AG10803 (cell line): ENCODE measurements at regions not wholly inside any gene's neighbourhood (a gene's known extent, or its start where the extent isn't known, plus 50 kb on each side); places are given as distances from the start of the nearest gene placed in this dataset.

ENCODE experiments used
- DNase-seq: peaks from one replicate; pipeline ENCODE4 v3.0.0; 2010; ENCODE audit warnings: low read depth
- H3K4me3 ChIP-seq: 2 replicates; pipeline ENCODE4 v1.5.1; 2011; ENCODE audit warnings: mild to moderate bottlenecking, low read length, control low read depth
- TF ChIP-seq, protein P1 (sequence below): conservative IDR thresholded peaks from 2 replicates; pipeline ENCODE4 v1.5.1; 2011; ENCODE audit warnings: mild to moderate bottlenecking, low read length, control low read depth, inconsistent platforms

DNA sequence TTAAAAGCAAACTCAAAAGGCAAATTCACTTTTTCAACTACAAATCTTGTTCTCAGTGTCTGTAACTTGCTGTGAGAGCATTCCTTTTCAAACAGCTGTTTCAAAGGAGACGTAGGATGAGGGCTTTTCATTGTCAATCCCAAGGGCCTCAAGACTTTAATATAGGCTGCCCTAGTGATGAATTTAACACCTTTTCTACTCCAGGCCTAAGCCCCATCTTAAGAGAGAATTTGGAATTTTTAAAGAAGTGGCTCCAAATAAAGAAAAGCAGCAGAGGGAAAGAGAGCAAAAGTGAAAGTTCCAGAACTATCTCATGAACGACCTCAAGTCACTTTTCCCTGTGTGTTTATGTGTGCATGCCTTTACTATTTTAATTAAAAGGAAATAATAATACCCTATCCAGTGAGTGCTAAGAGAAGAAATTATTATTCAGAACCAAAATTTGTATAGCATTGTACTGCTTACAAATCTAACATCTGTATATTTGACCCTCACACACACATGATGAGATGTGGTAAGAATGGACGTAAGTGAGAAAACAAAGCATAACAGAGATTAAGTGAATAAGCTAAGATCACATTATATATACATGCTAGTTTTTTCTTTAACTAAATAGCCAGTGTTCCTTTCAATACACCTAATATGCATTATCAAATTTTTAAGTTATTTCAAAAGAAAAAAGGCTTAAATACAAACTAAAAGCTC, 196.4 kb downstream of the VGLL3 start:
- H3K4me3 ChIP-seq: peak overlapping the region; percentile 29
- TF ChIP-seq, protein P1, sequence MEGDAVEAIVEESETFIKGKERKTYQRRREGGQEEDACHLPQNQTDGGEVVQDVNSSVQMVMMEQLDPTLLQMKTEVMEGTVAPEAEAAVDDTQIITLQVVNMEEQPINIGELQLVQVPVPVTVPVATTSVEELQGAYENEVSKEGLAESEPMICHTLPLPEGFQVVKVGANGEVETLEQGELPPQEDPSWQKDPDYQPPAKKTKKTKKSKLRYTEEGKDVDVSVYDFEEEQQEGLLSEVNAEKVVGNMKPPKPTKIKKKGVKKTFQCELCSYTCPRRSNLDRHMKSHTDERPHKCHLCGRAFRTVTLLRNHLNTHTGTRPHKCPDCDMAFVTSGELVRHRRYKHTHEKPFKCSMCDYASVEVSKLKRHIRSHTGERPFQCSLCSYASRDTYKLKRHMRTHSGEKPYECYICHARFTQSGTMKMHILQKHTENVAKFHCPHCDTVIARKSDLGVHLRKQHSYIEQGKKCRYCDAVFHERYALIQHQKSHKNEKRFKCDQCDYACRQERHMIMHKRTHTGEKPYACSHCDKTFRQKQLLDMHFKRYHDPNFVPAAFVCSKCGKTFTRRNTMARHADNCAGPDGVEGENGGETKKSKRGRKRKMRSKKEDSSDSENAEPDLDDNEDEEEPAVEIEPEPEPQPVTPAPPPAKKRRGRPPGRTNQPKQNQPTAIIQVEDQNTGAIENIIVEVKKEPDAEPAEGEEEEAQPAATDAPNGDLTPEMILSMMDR: no peak
- DNase-seq: peak; percentile 35

- no peak overlapping the region; the same call in 1 of the 2 replicates for H3K4me3 ChIP-seq
- DNase-seq: peak; percentile 96
- TF ChIP-seq, protein P1: no peak
Measured at GRCh38 chr3:86793786-86794185, 197.2 kb downstream of the VGLL3 start.

DNA sequence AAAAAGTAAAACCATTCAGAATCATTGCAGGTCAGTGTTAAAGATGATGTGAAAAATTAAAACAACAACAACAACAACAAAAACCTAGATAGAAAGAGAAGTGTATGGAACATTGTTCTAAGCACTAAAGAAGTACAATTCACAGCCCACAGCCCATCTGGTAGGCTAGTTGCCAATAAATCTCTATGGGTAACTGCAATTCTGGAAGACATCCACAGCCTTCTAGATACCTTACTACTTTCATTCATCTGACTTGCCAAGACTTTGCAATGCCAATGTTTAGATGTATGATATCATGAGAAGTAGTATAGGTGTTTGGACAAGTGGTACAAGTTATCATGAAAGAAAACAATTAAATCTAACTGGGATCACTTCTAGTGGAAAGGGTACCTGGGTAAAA, 198.6 kb downstream of the VGLL3 start:
- TF ChIP-seq, protein P1: no peak
- H3K4me3 ChIP-seq: no peak overlapping the region
- peak; percentile 34 for DNase-seq

DNA sequence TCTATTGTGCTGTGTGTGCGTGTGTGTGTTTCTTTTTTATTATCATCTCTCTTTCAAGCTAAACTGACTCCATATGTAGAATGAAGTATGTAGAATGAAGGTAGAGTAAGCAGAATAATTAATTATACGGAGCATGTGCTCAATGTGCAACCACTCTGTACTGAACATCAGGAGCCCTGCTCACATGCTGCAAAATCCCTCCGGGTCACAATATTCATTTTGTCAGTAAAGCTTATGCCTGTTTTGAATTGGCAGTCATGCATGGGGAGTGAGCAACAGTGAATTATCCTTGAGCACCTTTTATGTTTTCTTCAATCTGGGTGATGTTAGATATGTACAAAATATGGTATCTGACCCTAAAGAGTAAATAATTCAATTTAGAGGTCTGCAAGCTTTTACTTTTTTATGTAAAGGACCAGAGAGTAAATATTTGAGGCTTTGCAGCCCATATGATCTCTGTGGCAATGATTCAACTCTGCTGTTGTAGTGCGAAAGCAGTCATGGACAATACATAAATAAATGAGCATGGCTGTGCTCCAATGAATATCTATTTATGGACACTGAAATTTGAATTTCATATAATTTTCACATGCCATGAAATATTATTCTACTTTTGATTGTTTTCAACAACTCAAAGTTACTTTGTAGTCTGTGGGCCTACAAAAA, 199.9 kb downstream of the VGLL3 start:
- TF ChIP-seq, protein P1: no peak
- DNase-seq: no peak
- no peak overlapping the region for H3K4me3 ChIP-seq

GRCh38 chr3:86788371-86788770, 202.6 kb downstream of the VGLL3 start:
- H3K4me3 ChIP-seq: no peak overlapping the region
- DNase-seq: no peak
- TF ChIP-seq, protein P1: no peak

DNA sequence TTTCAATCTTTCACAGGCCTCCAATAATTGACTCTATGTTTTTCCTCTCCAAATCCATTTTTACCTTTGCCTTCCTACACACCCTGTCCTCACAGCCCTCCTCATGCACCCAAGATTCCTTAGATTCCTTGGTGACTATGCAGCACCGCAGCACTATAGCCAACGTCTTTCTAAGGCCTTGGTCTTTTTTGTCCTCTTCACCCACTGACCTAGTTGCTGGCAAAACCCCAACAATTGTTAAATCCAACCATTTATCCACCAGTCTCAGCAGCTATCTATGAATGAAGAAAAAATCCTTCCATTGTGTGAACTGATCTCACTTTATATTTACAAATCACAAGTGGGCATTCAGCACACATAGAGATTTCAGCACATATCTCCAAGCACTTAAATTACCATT, 203.9 kb downstream of the VGLL3 start:
- DNase-seq: peak; percentile 44
- H3K4me3 ChIP-seq: no peak overlapping the region
- TF ChIP-seq, protein P1: no peak

DNA sequence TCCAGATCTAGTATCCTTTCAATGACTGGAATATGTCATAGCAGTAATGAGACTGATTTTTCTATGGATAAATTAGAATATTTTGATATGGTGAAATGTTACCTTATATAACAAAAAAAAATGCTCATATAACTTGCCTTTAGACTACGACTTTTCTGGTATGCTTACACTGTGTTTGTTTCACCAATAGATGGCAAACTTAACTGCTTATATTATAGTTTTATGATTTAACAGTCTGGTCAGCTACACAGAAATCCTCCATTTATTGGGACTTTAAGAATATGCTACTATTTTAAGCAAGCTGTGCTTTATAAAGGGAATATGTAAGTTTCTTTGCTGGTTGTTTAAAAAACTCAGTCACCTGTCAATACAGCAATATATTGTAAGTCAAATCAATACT, 205.6 kb downstream of the VGLL3 start:
- TF ChIP-seq, protein P1: peak; percentile 71
- H3K4me3 ChIP-seq: no peak overlapping the region

More for the DNA sequence above, 205.6 kb downstream of the VGLL3 start:
- DNase-seq: peak; percentile 69
